C4-2B (cell line): ENCODE measurements at regions not wholly inside any gene's neighbourhood (a gene's known extent, or its start where the extent isn't known, plus 50 kb on each side); places are given as distances from the start of the nearest gene placed in this dataset.

ENCODE experiments used
- CTCF ChIP-seq: fragments of 450-650 bp; conservative IDR thresholded peaks from 2 replicates; pipeline ENCODE4 v1.5.1; 2017; ENCODE audit warnings: mild to moderate bottlenecking
- ZFX ChIP-seq: fragments of 450-650 bp; IDR thresholded peaks from 2 replicates; pipeline ENCODE4 v1.6.1; 2017

GRCh38 chr11:134752526-134752925 lies 340.5 kb upstream of the B3GAT1 start:
- no peak for TF ChIP-seq CTCF
- TF ChIP-seq ZFX = no peak
